ENCODE measurements at regions not wholly inside any gene's neighbourhood (a gene's known extent, or its start where the extent isn't known, plus 50 kb on each side); places are given as distances from the start of the nearest gene placed in this dataset.

GRCh38 chr1:184221087-184221486 is 165.7 kb upstream of the C1orf21 start:
- no peak for DNase-seq

DNA sequence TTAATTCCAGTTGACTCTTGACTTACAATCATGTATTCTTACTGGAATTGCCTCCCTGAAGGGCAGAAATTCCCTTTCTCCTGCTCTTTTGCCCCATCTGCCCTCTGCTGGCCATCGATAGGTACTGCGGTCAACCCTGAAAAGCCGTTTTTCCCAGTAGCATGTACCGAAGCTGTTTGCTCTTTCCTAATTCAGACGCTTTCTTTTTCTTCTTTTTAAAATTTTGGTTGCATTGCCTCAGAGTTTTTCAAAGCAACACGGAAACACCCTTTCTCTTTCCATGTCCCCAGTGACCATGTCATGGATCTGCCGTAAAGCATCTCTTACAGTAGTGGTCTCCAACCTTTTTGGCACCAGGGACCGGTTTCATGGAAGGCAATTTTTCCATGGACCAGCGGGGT is 164.2 kb upstream of the C1orf21 start:
- no peak for DNase-seq

GRCh38 chr1:184223216-184223615 is 163.6 kb upstream of the C1orf21 start:
- no peak for DNase-seq

GRCh38 chr1:184225283-184226099 is 161.3 kb upstream of the C1orf21 start:
- no peak for DNase-seq

DNA sequence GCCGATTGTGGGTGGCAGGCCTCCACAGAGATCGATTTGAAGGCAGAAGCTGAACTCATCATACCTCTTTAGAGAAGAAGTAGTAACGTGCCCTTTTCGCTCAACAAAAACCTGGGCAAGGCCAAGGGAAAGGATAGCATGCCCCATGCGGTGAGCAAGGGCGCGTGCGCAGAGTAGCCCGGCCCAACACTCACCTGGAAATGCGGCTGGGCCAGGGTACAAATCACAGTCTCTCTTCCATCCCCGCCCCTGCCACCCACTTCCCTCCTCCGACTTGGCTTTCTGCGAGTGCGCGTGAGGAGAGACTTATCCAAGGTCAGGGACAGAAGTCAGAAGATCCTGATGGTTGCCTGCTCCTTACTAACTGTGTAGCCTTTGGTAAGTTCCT is 160.7 kb upstream of the C1orf21 start:
- DNase-seq, result no peak

- no peak for DNase-seq
Measured at GRCh38 chr1:184228558-184228957, 158.3 kb upstream of the C1orf21 start.

DNA sequence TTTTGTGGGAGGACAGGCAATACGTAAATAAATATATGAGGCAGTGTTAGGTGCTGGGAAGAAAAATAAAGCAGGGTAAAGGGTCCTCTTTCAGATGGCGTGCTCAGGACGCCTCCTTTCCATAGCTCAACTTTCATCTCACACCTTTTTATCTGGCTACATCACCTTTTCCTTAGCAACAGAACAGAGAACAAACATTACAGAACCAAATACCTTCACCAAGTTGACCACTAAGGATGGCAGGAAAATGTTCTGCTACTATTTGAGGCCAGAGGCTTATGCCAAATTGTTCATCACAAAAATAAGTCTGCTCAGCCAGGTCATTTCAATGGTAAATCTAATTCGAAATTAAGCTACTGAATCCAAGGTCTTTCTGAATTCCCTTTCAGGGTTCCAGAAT is 149.2 kb upstream of the C1orf21 start:
- DNase-seq, result no peak

DNA sequence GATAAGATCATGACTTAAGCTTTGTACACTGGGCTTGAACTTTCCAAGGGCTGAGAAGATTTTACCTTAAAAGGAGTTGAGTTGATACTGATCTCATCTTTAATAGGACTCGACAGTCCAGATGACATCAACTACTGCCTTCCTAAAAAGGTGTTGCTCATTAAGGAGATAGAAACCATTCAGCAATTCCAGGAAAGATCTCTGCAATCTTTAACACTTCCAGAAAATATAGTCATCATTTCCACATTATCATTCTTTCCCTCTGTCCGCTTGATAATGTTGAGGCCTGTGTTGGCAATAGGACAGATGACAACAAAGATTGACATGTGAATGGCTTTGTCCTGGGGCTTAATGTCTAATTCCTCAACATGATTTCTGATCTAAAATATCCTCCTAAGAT is 145.4 kb upstream of the C1orf21 start:
- no peak for DNase-seq

- DNase-seq, result no peak
Measured at GRCh38 chr1:184242507-184242943, 144.3 kb upstream of the C1orf21 start.

DNA sequence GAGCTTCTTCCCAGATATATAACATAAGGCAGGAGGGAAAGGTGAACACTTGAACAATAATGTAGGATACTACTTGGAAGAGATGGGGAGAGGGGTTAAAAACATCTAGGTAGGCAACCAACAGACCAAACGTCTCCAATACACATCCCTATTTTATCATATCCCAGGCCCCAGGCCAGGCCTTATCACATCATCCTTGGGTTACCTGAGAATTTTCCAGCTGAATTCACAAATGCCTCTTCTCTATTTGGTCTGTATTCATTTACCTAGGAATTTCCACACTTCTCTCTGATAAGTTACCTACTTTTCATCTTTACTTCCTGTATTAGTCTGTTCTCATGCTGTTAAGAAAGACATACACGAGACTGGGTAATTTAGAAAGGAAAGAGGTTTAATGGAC is 141.9 kb upstream of the C1orf21 start:
- no peak for DNase-seq

GRCh38 chr1:184247671-184248070 is 139.2 kb upstream of the C1orf21 start:
- DNase-seq, result no peak

DNA sequence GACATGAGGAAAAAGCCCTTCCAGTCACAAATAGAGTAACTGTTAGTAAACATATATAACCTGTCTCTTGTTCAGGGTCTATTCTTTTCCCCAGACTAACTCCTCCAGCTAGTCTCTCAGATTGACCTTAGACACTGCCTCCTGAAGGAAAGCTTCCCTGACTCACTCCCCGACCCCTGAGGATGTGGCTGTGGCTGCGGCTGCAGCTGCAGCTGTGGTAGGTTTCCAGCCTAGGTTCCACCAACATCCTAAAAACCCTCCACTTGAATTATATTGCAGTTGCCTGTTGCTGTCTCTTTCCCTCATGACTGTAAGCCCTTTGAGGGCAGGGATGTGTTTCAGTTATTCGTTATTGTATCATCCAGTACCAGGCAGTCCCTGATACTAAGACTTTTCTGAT is 132.9 kb upstream of the C1orf21 start:
- DNase-seq, result no peak

DNA sequence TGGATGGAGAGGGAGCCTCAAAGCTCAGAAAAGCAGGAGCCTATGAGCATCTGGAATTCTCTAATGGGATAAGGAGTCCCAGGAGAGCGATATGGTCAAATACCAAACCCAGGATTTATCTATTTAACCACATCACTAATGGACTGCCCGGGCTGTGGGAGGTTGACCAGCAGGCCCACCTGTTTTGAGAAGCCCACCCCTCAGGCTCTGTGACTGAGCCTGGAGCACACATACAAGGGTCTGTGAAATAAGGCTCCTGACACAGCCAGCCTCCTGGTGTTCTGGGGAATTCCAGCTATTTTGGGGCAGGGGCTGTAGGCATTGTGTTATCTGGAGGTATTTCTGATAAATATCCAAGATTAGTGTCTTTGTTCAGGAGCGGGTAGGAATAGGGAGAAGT is 132.0 kb upstream of the C1orf21 start:
- no peak for DNase-seq

DNA sequence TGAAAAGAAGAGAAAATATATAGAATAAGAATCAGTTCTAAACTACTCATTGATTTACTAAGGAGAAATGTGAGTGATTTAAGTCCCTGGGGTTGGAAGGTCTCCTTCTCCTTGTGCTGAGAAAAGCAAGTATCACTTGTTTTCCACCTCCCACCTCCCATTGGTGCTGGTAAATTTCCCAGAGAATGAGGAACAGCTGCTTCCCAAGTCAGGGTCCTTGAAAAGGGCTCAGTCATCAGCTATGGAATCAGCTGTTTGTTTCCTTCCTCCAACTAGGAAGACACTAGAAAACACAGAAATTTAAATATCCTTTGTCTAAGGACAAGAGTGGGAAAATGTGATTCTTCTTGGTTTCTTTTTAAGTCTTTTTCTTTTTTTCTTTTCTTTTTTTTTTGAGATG is 131.3 kb upstream of the C1orf21 start:
- no peak for DNase-seq

- DNase-seq, result no peak
Measured at GRCh38 chr1:184257873-184258272, 129.0 kb upstream of the C1orf21 start.

DNA sequence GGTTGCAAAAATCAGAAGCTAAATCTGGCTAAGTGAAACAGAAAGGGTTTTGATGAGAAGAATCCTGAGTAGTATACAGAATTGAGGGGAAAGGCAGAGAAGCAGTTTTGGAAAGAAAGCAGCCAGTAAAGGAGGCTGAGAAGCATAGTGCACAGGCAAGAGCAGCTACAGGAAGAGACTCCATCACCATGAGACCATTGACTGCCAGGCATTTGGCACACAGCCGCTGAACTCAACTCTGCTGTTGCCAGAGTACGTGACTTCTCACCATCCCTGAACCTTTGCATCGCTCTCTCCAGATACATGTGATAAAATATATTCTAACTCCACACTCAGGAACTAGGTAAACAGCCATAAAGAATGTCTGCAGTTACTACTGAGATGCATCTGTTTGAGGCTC is 128.3 kb upstream of the C1orf21 start:
- DNase-seq, result no peak

DNA sequence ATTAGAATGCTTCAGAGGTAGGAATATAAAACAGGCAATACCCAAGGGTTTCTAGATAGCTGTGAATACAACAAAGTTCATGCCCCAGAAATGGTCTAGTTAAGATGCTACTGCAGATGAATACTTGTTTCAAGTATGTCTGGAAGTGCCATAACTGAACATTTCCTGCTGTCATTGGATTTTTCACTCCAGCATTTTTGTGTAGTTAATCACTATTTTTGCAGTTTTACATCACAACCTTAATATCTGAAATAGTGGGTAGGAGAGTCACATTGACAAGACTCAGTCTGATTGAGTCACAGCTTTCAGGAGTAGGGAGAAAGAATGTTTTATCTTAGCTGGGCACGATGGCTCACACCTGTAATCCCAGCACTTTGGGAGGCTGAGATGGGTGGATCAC is 126.4 kb upstream of the C1orf21 start:
- DNase-seq, result no peak

DNA sequence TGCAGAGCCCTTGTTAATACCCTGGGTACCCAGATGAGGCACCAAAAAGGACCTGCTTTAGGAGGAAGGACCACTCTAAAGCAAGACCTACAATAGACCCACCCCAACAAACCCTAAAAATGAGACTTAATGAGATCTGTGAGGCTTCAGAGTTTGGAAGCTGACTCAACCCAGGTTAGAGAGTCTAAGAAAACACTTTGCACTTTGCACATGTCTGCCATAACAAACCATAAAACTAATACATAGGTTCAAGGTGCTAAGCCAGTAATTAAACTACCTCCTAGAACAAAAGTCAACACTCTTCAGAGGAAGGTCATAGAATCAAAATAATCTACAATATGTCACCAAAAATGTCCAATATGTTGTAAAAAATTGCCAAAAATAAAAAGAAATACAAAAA is 124.7 kb upstream of the C1orf21 start:
- no peak for DNase-seq

GRCh38 chr1:184267747-184268146 is 119.1 kb upstream of the C1orf21 start:
- DNase-seq, result no peak

DNA sequence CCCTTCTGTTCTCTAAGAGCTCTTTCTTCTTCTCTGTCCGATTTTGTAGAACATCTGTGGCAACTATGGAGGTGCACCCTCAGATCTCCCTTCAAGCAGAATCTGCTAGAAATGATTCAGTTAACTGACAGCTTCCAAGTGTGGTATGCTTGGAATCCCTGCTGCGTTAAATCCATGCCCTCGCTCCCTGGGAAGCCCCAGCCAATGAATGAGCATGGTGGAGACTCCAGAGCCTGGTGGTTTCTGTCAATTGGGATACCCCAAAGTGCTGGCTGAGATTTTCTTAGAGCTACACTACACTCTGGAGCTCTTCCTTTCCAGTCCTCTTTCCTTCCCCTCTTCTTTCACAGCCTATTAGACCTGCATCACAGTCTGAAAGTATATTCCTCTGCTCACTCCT is 116.3 kb upstream of the C1orf21 start:
- DNase-seq, result no peak

- DNase-seq, result no peak
Measured at GRCh38 chr1:184272175-184272866, 114.5 kb upstream of the C1orf21 start.

DNA sequence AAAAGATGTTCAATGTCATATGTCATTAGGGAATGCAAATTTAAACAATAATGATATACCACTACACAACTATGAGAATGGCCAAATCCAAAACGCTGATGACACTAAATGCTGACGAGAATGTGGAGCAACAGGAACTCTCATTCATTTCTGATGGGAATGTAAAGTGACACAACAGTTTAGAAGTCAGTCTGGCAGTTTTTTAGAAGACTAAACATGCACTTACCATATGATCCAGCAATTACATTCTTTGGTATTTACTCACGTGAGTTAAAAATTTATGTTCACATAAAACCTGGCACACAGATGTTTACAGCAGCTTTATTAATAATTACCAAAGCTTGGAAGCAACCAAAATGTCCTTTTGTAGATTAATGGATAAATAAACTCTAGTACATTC is 110.4 kb upstream of the C1orf21 start:
- DNase-seq, result no peak

- no peak for DNase-seq
Measured at GRCh38 chr1:184279911-184280458, 106.8 kb upstream of the C1orf21 start.

GRCh38 chr1:184283999-184284398 is 102.8 kb upstream of the C1orf21 start:
- no peak for DNase-seq
